ENCODE measurements at regions not wholly inside any gene's neighbourhood (a gene's known extent, or its start where the extent isn't known, plus 50 kb on each side); places are given as distances from the start of the nearest gene placed in this dataset.

GRCh38 chr1:95313527-95313926 is 79.5 kb downstream of the RWDD3 start:
- Histone ChIP-seq H3K79me2 (ENCODE audit: control insufficient read depth, insufficient read depth, low read length) (no peaks in the 10 kb centered on the region), H3K27ac (ENCODE audit: control insufficient read depth, insufficient read depth, low read length) (no peak overlapping the region), H2AFZ (ENCODE audit: control insufficient read depth, low read length) (no peak overlapping the region), H3K4me2 (ENCODE audit: control insufficient read depth, extremely low read depth, insufficient read depth, low read depth, low read length) (no peak overlapping the region), H3K9me3 (ENCODE audit: control insufficient read depth, low read depth, low read length) (no peaks in the 10 kb centered on the region), H3K4me1 (ENCODE audit: control insufficient read depth, extremely low read depth, insufficient read depth, low read length) (no peaks in the 10 kb centered on the region), H4K20me1 (ENCODE audit: control insufficient read depth, extremely low read depth, insufficient read depth, low read length) (no peaks in the 10 kb centered on the region), H3K9me1 (ENCODE audit: control insufficient read depth, extremely low read depth, insufficient read depth, low read length) (no peaks in the 10 kb centered on the region), H3K4me3 (ENCODE audit: control insufficient read depth in 2 of 3, extremely low read depth in 1 of 3, insufficient read depth in 2 of 3, low read depth in 1 of 3, low read length in 3 of 3) (no peak overlapping the region), H3K9ac (ENCODE audit: control insufficient read depth, extremely low read depth, insufficient read depth, low read length) (no peak overlapping the region), H3K27me3 (ENCODE audit: control insufficient read depth, extremely low read depth, insufficient read depth, low read length) (peaks cover 9% of the 10 kb centered on the region), H3K36me3 (ENCODE audit: control insufficient read depth in 2 of 2, extremely low read depth in 1 of 2, insufficient read depth in 2 of 2, low read length in 2 of 2) (no peaks in the 10 kb centered on the region)
- TF ChIP-seq CTCF (optimal IDR thresholded peaks at IDR 0.05 in 1 of 3, IDR thresholded peaks at IDR 0.05 in 1 of 3, conservative IDR thresholded peaks at IDR 0.05 in 1 of 3; ENCODE audit: extremely low read depth in 1 of 3, insufficient read depth in 2 of 3, low read length in 3 of 3) = no peak
- no peak for TF ChIP-seq EZH2 (IDR thresholded peaks at IDR 0.05; ENCODE audit: low read length)
- no peak for FAIRE-seq
- DNase-seq (ENCODE audit: low read depth, low spot score) = no peak
- dilution Hi-C loops (cut with MboI; ENCODE audit: extremely low pct_ligation_motif_present, low sequenced_read_pairs) = no loop called here

GRCh38 chr1:95321531-95321930 is 87.5 kb downstream of the RWDD3 start:
- DNase-seq (ENCODE audit: low read depth, low spot score) (no peak), FAIRE-seq (no peak)
- no peaks in the 10 kb centered on the region for H3K36me3 ChIP-seq (ENCODE audit: control insufficient read depth in 2 of 2, extremely low read depth in 1 of 2, insufficient read depth in 2 of 2, low read length in 2 of 2)
- no peaks in the 10 kb centered on the region for H3K27me3 ChIP-seq (ENCODE audit: control insufficient read depth, extremely low read depth, insufficient read depth, low read length)
- H3K4me3 ChIP-seq (ENCODE audit: control insufficient read depth in 2 of 3, extremely low read depth in 1 of 3, insufficient read depth in 2 of 3, low read depth in 1 of 3, low read length in 3 of 3) = no peak overlapping the region
- no peak overlapping the region for H3K27ac ChIP-seq (ENCODE audit: control insufficient read depth, insufficient read depth, low read length)
- H2AFZ ChIP-seq (ENCODE audit: control insufficient read depth, low read length) = no peak overlapping the region
- no peaks in the 10 kb centered on the region for H4K20me1 ChIP-seq (ENCODE audit: control insufficient read depth, extremely low read depth, insufficient read depth, low read length)
- no peaks in the 10 kb centered on the region for H3K4me1 ChIP-seq (ENCODE audit: control insufficient read depth, extremely low read depth, insufficient read depth, low read length)
- dilution Hi-C loops (cut with MboI; ENCODE audit: extremely low pct_ligation_motif_present, low sequenced_read_pairs) = no loop called here
- no peaks in the 10 kb centered on the region for H3K9me1 ChIP-seq (ENCODE audit: control insufficient read depth, extremely low read depth, insufficient read depth, low read length)
- TF ChIP-seq CTCF (optimal IDR thresholded peaks at IDR 0.05 in 1 of 3, IDR thresholded peaks at IDR 0.05 in 1 of 3, conservative IDR thresholded peaks at IDR 0.05 in 1 of 3; ENCODE audit: extremely low read depth in 1 of 3, insufficient read depth in 2 of 3, low read length in 3 of 3) (no peak), EZH2 (IDR thresholded peaks at IDR 0.05; ENCODE audit: low read length) (no peak)
- no peaks in the 10 kb centered on the region for H3K79me2 ChIP-seq (ENCODE audit: control insufficient read depth, insufficient read depth, low read length)
- no peak overlapping the region for H3K9ac ChIP-seq (ENCODE audit: control insufficient read depth, extremely low read depth, insufficient read depth, low read length)
- H3K4me2 ChIP-seq (ENCODE audit: control insufficient read depth, extremely low read depth, insufficient read depth, low read depth, low read length) = no peak overlapping the region
- no peaks in the 10 kb centered on the region for H3K9me3 ChIP-seq (ENCODE audit: control insufficient read depth, low read depth, low read length)

Measured in keratinocyte (primary cell).